H9 (cell line): ENCODE measurements at regions not wholly inside any gene's neighbourhood (a gene's known extent, or its start where the extent isn't known, plus 50 kb on each side); places are given as distances from the start of the nearest gene placed in this dataset.

ENCODE experiments used
- DNase-seq: peaks from one replicate; pipeline ENCODE4 v3.0.0-alpha.2; 2017
- H2AFZ ChIP-seq: one replicate; pipeline ENCODE4 v1.6.1; 2013; ENCODE audit warnings: mild to moderate bottlenecking, low read length, control low read depth, moderate library complexity
- H2AK5ac ChIP-seq: 2 replicates; pipeline ENCODE4 v1.6.1; 2013; ENCODE audit warnings: low read length, control low read depth, mixed read lengths; ENCODE audit not compliant: insufficient read length
- H2BK120ac ChIP-seq: one replicate; pipeline ENCODE4 v1.6.1; 2013; ENCODE audit warnings: low read depth, mild to moderate bottlenecking, low read length, control low read depth, inconsistent platforms; ENCODE audit not compliant: poor library complexity, severe bottlenecking
- H2BK12ac ChIP-seq: 2 replicates; pipeline ENCODE4 v1.6.1; 2013; ENCODE audit warnings: low read length, control low read depth, mixed read lengths, low read depth; ENCODE audit not compliant: insufficient read length
- H2BK15ac ChIP-seq: 2 replicates; pipeline ENCODE4 v1.6.1; 2013; ENCODE audit warnings: low read depth, low read length, control low read depth
- H2BK20ac ChIP-seq: one replicate; pipeline ENCODE4 v1.6.1; 2013; ENCODE audit warnings: low read depth, mild to moderate bottlenecking, low read length, control low read depth, inconsistent platforms; ENCODE audit not compliant: poor library complexity, severe bottlenecking
- H2BK5ac ChIP-seq: 2 replicates; pipeline ENCODE4 v1.6.1; 2013; ENCODE audit warnings: low read length, control low read depth, mixed read lengths; ENCODE audit not compliant: insufficient read length
- H3K14ac ChIP-seq: 2 replicates; pipeline ENCODE4 v1.6.1; 2013; ENCODE audit warnings: low read length, control low read depth; ENCODE audit not compliant: insufficient read depth
- H3K18ac ChIP-seq: 2 replicates; pipeline ENCODE4 v1.6.1; 2013; ENCODE audit warnings: low read depth, mild to moderate bottlenecking, mixed read lengths, low read length, control low read depth; ENCODE audit not compliant: insufficient read length
- H3K23ac ChIP-seq: 2 replicates; pipeline ENCODE4 v1.6.1; 2013; ENCODE audit warnings: low read length, control low read depth, mixed read lengths, low read depth; ENCODE audit not compliant: insufficient read length
- H3K23me2 ChIP-seq: 2 replicates; pipeline ENCODE4 v1.6.1; 2013; ENCODE audit warnings: low read depth, mild to moderate bottlenecking, mixed read lengths, low read length, control low read depth; ENCODE audit not compliant: insufficient read length, poor library complexity, severe bottlenecking
- H3K27ac ChIP-seq: 2 replicates; pipeline ENCODE4 v1.5.1; 2013; ENCODE audit warnings: low read length, control low read depth, mixed read lengths, low read depth; ENCODE audit not compliant: insufficient read length
- H3K27me3 ChIP-seq: 2 replicates; pipeline ENCODE4 v1.6.1; 2013; ENCODE audit warnings: low read length, control low read depth, inconsistent platforms; ENCODE audit not compliant: insufficient read depth
- H3K4ac ChIP-seq: 2 replicates; pipeline ENCODE4 v1.6.1; 2013; ENCODE audit warnings: low read depth, mild to moderate bottlenecking, control low read depth, inconsistent platforms, low read length, moderate library complexity
- H3K4me1 ChIP-seq: 2 replicates; pipeline ENCODE4 v1.6.1; 2013; ENCODE audit warnings: low read length, control low read depth, inconsistent platforms; ENCODE audit not compliant: insufficient read depth
- H3K4me2 ChIP-seq: 2 replicates; pipeline ENCODE4 v1.6.1; 2013; ENCODE audit warnings: low read length, control low read depth, mixed read lengths; ENCODE audit not compliant: insufficient read length, insufficient read depth
- H3K56ac ChIP-seq: 2 replicates; pipeline ENCODE4 v1.6.1; 2013; ENCODE audit warnings: low read depth, mild to moderate bottlenecking, mixed read lengths, low read length, control low read depth; ENCODE audit not compliant: insufficient read length
- H3K79me1 ChIP-seq: 2 replicates; pipeline ENCODE4 v1.6.1; 2013; ENCODE audit warnings: low read depth, mild to moderate bottlenecking, moderate library complexity, low read length, control low read depth, inconsistent platforms; ENCODE audit not compliant: insufficient read depth, poor library complexity, severe bottlenecking
- H3K79me2 ChIP-seq: 2 replicates; pipeline ENCODE4 v1.6.1; 2013; ENCODE audit warnings: low read length, control low read depth, inconsistent platforms; ENCODE audit not compliant: insufficient read depth
- H3K9ac ChIP-seq: 2 replicates; pipeline ENCODE4 v1.6.1; 2013; ENCODE audit warnings: low read length, control low read depth, mixed read lengths; ENCODE audit not compliant: insufficient read length; ENCODE audit errors: extremely low read depth
- H3K9me3 ChIP-seq: one replicate; pipeline ENCODE4 v1.6.1; 2013; ENCODE audit warnings: low read depth, low read length, inconsistent platforms; ENCODE audit not compliant: control insufficient read depth
- H3T11ph ChIP-seq: one replicate; pipeline ENCODE4 v1.6.1; 2013; ENCODE audit warnings: mild to moderate bottlenecking, low read length, control low read depth, inconsistent platforms
- H4K20me1 ChIP-seq: one replicate; pipeline ENCODE4 v1.6.1; 2013; ENCODE audit not compliant: control insufficient read depth, insufficient read length, insufficient read depth
- H4K5ac ChIP-seq: 2 replicates; pipeline ENCODE4 v1.6.1; 2013; ENCODE audit warnings: low read depth, mild to moderate bottlenecking, mixed read lengths, low read length, control low read depth; ENCODE audit not compliant: insufficient read length
- H4K8ac ChIP-seq: replicated peaks from 2 replicates; pipeline ENCODE4 v1.6.1; 2013; ENCODE audit warnings: low read length, control low read depth, mixed read lengths, low read depth; ENCODE audit not compliant: insufficient read length
- H4K91ac ChIP-seq: 2 replicates; pipeline ENCODE4 v1.6.1; 2013; ENCODE audit warnings: low read depth, mild to moderate bottlenecking, moderate library complexity, mixed read lengths, low read length, control low read depth; ENCODE audit not compliant: insufficient read length
- H3K27ac Mint-ChIP-seq, 3 experiments: 2 replicates in 2 of 3; 3 replicates in 1 of 3; pipeline ENCODE4 v1.8.0; 2020 to 2021; ENCODE audit warnings: mixed read lengths in 3 of 3, mild to moderate bottlenecking in 1 of 3, moderate library complexity in 1 of 3
- H3K27me3 Mint-ChIP-seq: 2 replicates; pipeline ENCODE4 v1.8.0; 2021; ENCODE audit warnings: low read depth, mild to moderate bottlenecking, moderate library complexity, mixed read lengths
- H3K36me3 Mint-ChIP-seq, 3 experiments: 2 replicates in 2 of 3; 3 replicates in 1 of 3; pipeline ENCODE4 v1.8.0; 2020 to 2021; ENCODE audit warnings: low read depth in 3 of 3, mixed read lengths in 3 of 3; ENCODE audit not compliant: insufficient read depth in 1 of 3
- H3K4me1 Mint-ChIP-seq, 2 experiments: 2 replicates each; pipeline ENCODE4 v1.8.0; 2020; ENCODE audit warnings: mixed read lengths in 2 of 2
- H3K4me3 Mint-ChIP-seq, 2 experiments: 2 replicates in 1 of 2; 3 replicates in 1 of 2; pipeline ENCODE4 v1.8.0; 2020 to 2021; ENCODE audit warnings: mild to moderate bottlenecking in 2 of 2, mixed read lengths in 2 of 2, moderate library complexity in 1 of 2
- H3K9me3 Mint-ChIP-seq, 2 experiments: 2 replicates in 1 of 2; 3 replicates in 1 of 2; pipeline ENCODE4 v1.8.0; 2020; ENCODE audit warnings: mild to moderate bottlenecking in 2 of 2, mixed read lengths in 2 of 2, moderate library complexity in 1 of 2
- CTCF ChIP-seq: fragments of 200-600 bp; sonication (generic); conservative IDR thresholded peaks from 3 replicates; pipeline ENCODE4 v1.8.0; 2021; ENCODE audit warnings: antibody characterized with exemption, mild to moderate bottlenecking
- WGBS: extraction: QIAGEN DNeasy Blood & Tissue Kit; methylation state at CpG from one replicate; pipeline ENCODE4 v1.1.7; 2013; ENCODE audit warnings: missing lambda C conversion rate, low lambda C conversion rate, mixed read lengths; ENCODE audit not compliant: insufficient read length; ENCODE audit errors: extremely low coverage; 5-methylcytosine and 5-hydroxymethylcytosine counted together

- H3K9me3 Mint-ChIP-seq = no peaks in the 10 kb centered on the region
- no peak overlapping the region for H3K14ac ChIP-seq
- peaks cover 5 to 23% of the 10 kb centered on the region in 2 experiments for H3K4me1 Mint-ChIP-seq
- no peaks in the 10 kb centered on the region for H3K9me3 ChIP-seq
- H3K27me3 ChIP-seq = no peaks in the 10 kb centered on the region
- no peak overlapping the region for H2BK5ac ChIP-seq
- no peaks in the 10 kb centered on the region for H4K20me1 ChIP-seq
- H3K27ac Mint-ChIP-seq = peak overlapping the region in 1 of 3 experiments; percentile 61; a peak in 1 of 7 replicates
- H3K4me1 ChIP-seq = peaks cover 2% of the 10 kb centered on the region; the same call in 1 of the 2 replicates
- no peak overlapping the region for H3K23ac ChIP-seq
- H3K9ac ChIP-seq = no peak overlapping the region
- no peak overlapping the region for H4K91ac ChIP-seq
- H3K36me3 Mint-ChIP-seq = no peaks in the 10 kb centered on the region
- no peak for TF ChIP-seq CTCF
- H3K79me2 ChIP-seq = no peaks in the 10 kb centered on the region
- H4K8ac ChIP-seq = no peak overlapping the region
- no peak overlapping the region for H3K4ac ChIP-seq
- no peak overlapping the region for H2AFZ ChIP-seq
- H4K5ac ChIP-seq = no peak overlapping the region
- H3K18ac ChIP-seq = no peak overlapping the region
- no peak overlapping the region for H2BK120ac ChIP-seq
- H3K23me2 ChIP-seq = no peaks in the 10 kb centered on the region
- no peak overlapping the region for H3K27ac ChIP-seq
- no peak overlapping the region for H3K4me2 ChIP-seq
- no peak overlapping the region for H2BK12ac ChIP-seq
- no peak overlapping the region for H2AK5ac ChIP-seq
- H3T11ph ChIP-seq = no peak overlapping the region
- H3K79me1 ChIP-seq = no peaks in the 10 kb centered on the region
- H3K27me3 Mint-ChIP-seq = peaks cover 8% of the 10 kb centered on the region
- H3K4me3 Mint-ChIP-seq = no peak overlapping the region; a peak in 2 of 5 replicates
- no peak for DNase-seq
- no peak overlapping the region for H3K56ac ChIP-seq
- no peak overlapping the region for H2BK20ac ChIP-seq
- no peak overlapping the region for H2BK15ac ChIP-seq
- no CpG with 5 or more reads among the region's 29 CpGs for WGBS
Observed at GRCh38 chr4:1565598-1566295, 118.4 kb downstream of the FAM53A start.
